ENCODE measurements at regions not wholly inside any gene's neighbourhood (a gene's known extent, or its start where the extent isn't known, plus 50 kb on each side); places are given as distances from the start of the nearest gene placed in this dataset.

GRCh38 chr16:5633845-5634440 lies 536.3 kb upstream of the EEF2KMT start:
- no peak for TF ChIP-seq FOS (IDR thresholded peaks at IDR 0.05; ENCODE audit: borderline replicate concordance, insufficient read depth, low read length)
- no peak for TF ChIP-seq POLR2AphosphoS5 (IDR thresholded peaks at IDR 0.05; ENCODE audit: insufficient read depth, low read depth, low read length)
- TF ChIP-seq MYC (IDR thresholded peaks at IDR 0.05; ENCODE audit: low read depth, low read length), result no peak
